ENCODE measurements at regions not wholly inside any gene's neighbourhood (a gene's known extent, or its start where the extent isn't known, plus 50 kb on each side); places are given as distances from the start of the nearest gene placed in this dataset.
"Not testable (repeated sequence)": the region's sequence is repeated elsewhere in the genome, so short reads cannot be mapped to it uniquely, and the experiment has no call there.

GRCh38 chr1:112841825-112842224, 114.2 kb downstream of the SLC16A1 start:
- ATAC-seq (ENCODE audit: low FRiP score) (no peak), DNase-seq (ENCODE audit: low spot score) (no peak)
- TF ChIP-seq CTCF (IDR thresholded peaks at IDR 0.05) = no peak

GRCh38 chr1:112840631-112841624, 115.1 kb downstream of the SLC16A1 start:
- ATAC-seq (ENCODE audit: low FRiP score) (no peak), DNase-seq (ENCODE audit: low spot score) (no peak)

GRCh38 chr1:112836642-112837041, 119.4 kb downstream of the SLC16A1 start:
- ATAC-seq (ENCODE audit: low FRiP score) (no peak), DNase-seq (ENCODE audit: low spot score) (no peak)
- TF ChIP-seq CTCF (IDR thresholded peaks at IDR 0.05) = no peak

More at GRCh38 chr1:112840631-112841624, 115.1 kb downstream of the SLC16A1 start:
- TF ChIP-seq CTCF (IDR thresholded peaks at IDR 0.05) = no peak

DNA sequence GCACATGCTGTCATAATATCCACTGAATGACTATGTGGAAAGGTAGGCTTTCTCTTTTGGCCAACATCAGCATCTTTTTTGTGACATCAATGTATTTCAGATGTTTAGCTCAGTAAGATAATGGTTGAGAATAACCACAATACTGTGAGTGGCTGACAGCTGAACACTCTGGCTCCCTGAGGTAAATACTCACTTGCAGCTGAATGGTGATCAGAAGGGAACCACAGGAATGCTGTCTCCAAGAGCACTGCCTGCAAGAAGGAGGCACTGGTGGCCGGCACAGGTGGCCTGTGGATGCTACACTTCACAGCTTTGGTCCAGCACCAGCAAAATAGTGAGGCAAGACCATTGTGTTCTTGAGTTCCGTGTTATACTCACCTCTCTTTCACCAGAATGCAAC, 118.7 kb upstream of the PPM1J start:
- DNase-seq (ENCODE audit: low spot score) (no peak), ATAC-seq (ENCODE audit: low FRiP score) (no peak)
- no peak for TF ChIP-seq CTCF (IDR thresholded peaks at IDR 0.05)

- DNase-seq (ENCODE audit: low spot score) = not testable (repeated sequence)
Observed at GRCh38 chr1:112832259-112832658, 117.1 kb upstream of the PPM1J start.

DNA sequence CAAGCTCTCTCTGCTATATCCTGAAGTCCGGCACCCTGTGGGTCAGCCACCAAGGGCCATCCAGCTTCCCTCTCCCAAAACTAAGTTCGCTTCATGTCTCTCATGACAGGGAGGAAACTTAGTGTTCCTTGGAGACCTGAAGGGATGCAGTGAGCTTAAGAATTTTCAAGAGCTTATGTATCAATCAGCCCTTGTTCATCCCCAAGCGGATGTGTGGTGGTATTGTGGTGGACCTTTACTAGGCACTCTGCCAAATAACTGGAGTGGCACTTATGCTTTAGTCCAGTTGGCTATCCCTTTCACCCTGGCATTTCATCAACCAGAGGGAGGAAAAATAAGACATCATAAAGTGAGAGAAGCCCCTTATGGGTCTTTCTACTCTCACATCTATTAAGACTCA, 114.6 kb upstream of the PPM1J start:
- not testable (repeated sequence) for ATAC-seq (ENCODE audit: low FRiP score); DNase-seq (ENCODE audit: low spot score)

More at GRCh38 chr1:112832259-112832658, 117.1 kb upstream of the PPM1J start:
- not testable (repeated sequence) for ATAC-seq (ENCODE audit: low FRiP score)

DNA sequence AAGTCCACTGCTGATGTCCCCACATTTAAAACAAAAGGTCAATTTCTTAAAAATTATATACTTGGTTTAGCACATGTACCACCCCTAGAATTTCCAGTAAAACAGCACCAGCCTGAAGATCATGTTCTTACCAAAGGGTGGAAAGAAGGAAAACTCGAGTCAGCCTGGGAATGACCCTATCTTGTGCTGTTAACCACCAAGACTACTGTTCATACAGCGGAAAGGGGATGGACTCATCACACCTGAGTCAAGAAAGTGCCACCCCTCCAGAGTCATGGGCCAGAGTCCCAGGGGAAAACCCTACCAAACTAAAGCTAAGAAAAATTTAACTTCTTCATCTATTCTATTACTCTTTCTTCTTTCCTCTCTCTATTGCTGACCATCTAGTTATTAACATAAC, 113.6 kb upstream of the PPM1J start:
- TF ChIP-seq CTCF (IDR thresholded peaks at IDR 0.05) = no peak
- DNase-seq (ENCODE audit: low spot score) = no peak
- ATAC-seq (ENCODE audit: low FRiP score) = no peak

- not testable (repeated sequence) for ATAC-seq (ENCODE audit: low FRiP score); DNase-seq (ENCODE audit: low spot score)
Observed at GRCh38 chr1:112827391-112827790, 112.3 kb upstream of the PPM1J start.
